ENCODE measurements at regions not wholly inside any gene's neighbourhood (a gene's known extent, or its start where the extent isn't known, plus 50 kb on each side); places are given as distances from the start of the nearest gene placed in this dataset.
A peak's percentile ranks its signal among the peaks of the same experiment; 100 is the strongest.
"Not testable (repeated sequence)": the region's sequence is repeated elsewhere in the genome, so short reads cannot be mapped to it uniquely, and the experiment has no call there.

DNA sequence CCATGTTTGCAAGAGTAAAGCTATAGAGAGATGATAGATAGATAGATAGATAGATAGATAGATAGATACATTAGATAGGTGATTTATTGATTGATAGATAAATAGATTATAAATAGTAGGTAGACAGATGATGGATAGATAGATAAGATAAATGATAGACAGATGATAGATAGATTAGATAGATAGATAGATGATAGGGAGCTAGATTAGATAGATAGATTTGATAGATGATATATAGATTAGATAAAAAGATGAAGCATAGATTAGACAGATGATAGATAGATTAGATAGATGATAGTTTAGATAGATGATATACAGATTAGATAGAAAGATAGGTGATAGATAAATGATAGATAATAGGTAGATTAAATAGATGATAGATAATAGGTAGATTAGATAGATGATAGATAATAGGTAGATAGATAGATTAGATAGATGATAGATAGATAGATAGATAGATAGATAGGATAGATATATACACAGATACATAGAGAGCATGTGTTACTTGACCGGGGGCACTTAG, 243.3 kb upstream of the FOXK1 start:
- no peak for DNase-seq

DNA sequence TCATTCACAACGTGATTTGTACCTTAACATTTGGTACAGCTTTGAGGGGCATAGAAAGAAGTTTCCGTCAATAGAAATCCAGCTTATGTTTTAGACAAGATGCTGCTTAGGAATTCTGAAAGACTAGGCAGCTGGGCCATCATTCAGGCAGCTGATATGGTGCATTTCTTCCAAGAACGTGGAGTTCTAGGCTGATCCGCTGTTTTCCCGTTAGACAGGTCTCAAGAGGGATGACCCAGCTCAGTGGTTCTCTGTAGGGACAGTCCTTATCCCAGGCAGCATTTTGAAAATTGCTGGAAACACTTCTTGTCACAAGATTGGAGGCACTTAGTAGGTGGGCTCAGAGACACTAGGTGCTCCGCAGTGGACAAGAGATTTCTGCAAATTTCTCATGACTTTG, 242.7 kb upstream of the FOXK1 start:
- no peak for DNase-seq

DNA sequence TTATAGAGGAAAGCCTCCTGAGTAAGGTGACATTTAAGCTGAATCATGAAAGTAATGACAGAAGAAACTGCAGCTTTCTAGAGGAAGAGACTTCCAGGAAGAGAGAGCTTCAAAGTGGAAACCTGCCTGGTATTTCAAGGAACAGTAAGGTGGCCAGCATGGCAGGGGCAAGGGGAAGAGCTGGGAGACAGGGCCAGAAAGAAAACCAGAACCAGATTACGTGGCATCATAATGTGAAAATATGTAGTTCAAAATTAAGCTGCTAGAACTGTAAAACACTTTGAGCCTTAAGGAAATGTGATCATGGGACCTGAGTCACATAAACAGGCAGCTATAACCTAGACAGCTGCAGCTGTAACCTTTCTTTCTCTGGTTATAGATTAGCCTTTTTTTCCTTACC, 238.0 kb upstream of the FOXK1 start:
- no peak for DNase-seq

DNA sequence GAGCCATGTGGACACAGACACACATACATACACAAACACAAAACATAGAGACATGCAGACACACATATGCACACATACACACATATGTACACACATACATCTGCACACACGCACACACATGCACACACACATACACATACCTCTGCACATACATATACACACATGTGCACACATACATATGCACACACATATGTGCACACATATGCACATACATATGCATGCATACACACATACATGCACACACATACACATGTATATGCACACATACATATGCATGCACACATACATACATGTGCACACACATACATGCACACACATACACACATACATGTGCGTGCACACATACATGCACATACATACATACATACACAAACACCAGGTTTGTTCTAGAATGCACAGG, 236.3 kb upstream of the FOXK1 start:
- DNase-seq, result no peak

DNA sequence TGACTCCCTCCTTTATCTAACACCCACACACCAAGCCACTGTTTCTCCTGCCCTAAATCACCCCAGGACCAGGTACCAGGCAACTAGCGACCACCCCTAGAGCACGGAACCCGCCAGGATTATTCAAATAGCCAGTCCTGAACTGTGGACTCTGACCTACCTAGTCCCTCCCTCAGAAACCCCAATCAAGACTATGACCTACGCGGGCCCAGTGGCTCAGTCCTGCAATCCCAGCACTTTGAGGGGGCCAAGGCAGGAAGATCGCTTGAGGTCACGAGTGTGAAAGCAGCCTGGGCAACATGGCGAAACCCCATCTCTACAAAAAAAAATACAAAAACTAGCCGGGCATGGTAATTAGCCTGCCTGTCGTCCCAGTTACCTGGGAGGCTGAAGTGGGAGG, 232.8 kb upstream of the FOXK1 start:
- DNase-seq, result no peak

DNA sequence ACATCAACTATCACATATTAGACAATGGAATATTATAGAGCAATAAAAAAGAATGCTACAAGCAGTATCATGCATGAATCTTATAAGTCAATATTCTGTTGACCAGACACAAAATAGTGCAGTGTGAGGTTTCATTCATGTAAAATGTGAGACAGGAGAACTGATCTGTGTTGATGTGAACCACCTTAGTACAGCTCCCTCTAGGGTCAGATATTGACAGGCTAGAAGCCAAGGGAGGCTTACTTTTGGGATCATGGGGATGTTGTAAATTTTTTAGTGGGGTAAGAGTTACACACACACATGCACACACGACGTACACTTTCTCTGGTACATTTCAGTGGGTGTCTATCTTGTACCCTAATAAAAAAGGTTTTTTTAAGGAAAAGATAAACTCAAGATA, 231.6 kb upstream of the FOXK1 start:
- no peak for DNase-seq

DNA sequence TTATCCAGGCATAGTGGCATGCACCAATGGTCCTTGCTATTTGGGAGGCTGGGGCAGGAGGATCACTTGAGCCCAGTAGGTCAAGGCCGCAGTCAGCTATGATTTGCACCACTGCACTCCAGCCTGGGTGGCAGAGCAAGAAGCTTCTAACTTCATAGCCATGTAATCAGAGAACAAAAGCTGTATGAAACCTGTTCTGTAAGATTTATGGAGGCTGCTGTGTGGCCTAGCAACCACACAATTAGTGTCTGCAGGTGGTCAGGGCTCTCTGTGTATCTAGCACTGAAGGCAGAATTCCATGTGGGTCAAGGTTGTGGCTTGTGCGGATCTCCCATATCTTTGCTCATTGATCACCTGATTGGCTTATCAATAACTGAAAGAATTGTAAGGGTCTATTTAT, 221.5 kb upstream of the FOXK1 start:
- no peak for DNase-seq

DNA sequence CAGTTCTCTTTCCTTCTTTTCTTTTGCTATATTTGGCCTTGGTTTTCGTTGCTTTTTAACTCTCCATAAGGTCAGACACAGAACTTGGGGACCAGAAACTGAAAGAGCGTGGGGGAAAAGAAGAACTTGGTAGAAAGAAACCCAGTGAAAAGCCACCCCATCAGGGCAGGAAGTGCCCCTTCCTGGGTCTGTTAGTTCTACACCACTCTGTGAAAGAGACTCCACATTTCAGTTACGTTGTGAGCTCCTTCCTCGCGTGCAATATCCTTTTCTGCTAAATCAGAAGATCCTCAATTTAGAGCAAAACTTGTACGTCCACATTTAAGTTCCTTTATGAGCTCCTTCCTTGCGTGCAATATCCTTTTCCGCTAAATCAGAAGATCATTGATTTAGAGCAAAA, 220.6 kb upstream of the FOXK1 start:
- no peak for DNase-seq

DNA sequence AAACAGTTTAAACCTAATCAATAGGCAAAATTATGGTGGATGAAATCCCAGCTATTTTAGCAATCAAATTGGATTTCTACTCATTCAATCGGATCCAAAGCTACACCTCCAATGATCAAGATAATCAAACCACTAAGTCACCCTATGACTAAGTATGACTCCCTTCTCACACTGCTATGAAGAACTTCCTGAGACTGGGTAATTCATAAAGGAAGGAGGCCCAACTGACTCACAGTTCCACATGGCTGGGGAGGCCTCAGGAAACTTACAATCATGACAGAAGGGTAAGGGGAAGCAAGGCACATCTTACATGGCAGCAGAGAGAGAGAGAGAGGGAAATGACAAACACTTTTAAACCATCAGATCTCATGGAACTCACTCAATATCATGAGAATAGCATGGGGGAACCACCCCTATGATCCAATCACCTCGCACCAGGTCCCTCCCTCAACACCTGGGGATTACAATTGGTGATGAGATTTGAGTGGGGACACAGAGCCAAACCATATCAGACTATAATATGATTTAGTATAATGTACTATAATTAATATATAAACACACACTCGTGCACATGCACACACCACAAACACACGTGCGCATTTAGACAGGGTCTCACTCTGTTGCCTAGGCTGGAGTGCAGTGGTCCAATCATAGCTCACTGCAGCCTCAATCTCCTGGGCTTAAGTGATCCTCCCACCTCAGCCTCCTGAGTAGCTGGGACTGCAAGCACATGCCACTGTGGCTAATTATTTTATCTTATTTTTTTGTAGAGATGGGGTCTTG, 213.6 kb upstream of the FOXK1 start:
- no peak for DNase-seq

DNA sequence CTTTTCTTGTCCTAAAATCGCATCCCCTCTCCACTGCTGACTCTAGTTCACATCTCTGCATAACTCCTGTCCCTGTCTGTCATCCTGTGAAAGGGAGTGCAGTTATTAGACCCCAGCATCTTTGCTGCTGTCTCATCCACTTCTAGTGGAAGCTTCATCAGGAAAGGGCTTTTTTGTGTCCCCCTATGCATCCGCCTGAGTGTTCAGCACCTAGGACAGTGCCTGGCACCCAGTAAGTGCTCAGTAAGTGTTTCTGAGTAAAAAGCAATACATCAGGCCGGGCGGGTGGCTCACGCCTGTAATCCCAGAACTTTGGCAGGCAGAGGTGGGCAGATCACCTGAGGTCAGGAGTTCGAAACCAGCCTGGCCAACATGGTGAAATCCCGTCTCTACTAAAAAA, 211.8 kb upstream of the FOXK1 start:
- DNase-seq, result no peak

DNA sequence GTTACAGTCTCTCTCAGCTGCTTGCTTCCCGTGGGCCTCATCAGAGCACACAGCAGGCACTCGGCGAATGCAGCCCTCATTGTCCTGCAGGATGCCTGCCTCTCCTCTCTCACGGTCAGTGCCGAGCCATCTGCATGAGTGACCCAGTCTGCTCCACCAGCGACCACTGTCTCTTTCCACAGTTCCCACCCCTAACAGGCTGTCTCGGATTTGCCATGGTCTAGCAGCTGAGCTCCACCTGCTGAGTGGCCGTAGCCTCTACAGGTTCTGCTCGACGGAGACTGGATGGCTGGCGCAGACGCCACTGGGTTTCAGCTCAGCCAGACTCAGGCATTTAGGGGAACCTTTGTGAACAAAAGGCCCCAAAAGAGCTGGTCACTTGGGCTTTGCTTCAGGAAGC, 209.4 kb upstream of the FOXK1 start:
- no peak for DNase-seq

DNA sequence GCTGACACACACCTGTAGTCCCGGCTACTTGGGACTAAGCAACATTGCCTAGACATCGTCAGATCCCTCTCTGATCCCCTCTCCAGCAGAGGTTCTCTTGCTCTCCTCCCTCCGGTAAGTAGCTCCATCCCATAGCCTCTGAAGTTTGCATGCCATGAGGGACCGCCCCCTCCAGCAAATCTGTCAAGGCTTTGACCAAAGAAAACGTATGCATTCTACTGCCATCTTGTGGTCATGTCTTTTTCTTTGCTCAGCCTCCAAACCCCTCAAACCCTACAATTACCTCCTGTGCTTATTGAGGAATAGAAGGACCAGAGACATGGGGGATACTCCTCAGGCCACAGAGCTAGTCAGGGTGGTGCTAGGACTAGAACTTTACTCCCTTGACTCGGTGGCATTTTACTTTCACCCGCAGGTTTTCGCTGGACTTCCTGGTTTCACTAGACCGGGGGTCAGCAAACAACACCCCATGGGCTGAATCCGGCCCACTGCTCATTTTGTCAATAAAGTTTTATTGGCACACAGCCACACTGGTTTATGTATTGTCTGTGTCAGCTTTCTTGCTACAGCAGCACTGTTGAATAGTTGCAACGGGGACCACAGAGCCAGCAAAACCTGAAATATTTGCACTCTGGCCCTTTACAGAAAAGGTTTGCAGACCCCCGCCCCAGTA, 202.6 kb upstream of the FOXK1 start:
- peak; percentile 2 to 3 for DNase-seq

DNA sequence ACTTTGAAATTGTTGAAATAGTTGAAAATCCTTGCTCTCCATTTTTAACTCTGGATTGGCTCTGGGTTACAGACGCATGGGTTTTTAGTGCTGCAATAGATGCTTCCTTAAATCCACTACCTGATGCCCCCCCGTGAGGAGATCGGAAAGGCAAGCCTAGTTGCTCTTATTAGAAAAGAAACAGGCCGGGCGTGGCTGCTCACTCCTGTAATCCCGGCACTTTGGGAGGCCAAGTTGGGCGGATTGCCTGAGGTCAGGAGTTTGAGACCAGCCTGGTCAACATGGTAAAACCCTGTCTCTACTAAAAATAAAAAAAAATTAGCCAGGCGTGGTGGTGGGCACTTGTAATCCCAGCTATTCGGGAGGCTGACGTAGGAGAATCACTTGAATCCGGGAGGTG, 202.0 kb upstream of the FOXK1 start:
- DNase-seq, result not testable (repeated sequence)

DNA sequence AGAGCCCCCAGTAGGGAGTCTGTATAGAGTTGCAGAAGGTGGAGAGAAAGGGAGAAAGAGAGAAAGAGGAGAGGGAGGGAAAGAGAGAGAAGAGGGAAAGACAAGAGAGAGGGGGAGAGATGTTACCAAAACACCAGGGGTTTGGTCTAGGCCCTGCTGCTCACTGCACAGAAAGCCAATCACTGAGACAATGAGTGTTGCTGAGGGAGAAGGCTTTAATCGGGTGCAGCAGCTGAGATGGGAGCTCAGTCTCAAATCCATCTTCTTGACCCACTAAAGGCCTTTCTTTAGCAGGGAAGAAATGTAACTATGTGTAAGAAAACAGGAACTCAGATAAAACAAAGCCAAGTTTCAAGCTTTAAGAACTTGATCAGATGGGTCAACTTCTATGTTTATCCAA, 198.2 kb upstream of the FOXK1 start:
- DNase-seq, result no peak

DNA sequence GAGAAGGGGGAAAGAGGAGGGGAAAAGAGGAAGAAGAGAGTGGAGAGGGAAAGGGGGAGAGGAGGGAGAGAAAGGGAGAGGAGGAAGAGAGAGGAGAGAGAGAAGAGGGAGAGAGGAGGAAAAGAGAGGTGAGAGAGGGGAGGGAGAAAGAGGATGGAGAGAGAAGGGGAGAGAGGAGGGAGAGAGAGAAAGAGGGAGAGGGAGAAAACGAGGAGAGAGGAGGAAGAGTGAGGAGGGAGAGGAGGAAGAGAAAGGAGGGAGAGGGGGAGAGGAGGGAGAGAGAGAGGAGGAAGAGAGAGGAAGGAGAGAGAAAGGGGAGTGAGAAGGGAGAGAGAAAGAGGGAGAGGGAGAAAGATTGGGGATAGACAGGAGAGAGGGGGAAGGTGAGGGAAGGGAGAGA, 197.6 kb upstream of the FOXK1 start:
- no peak for DNase-seq

DNA sequence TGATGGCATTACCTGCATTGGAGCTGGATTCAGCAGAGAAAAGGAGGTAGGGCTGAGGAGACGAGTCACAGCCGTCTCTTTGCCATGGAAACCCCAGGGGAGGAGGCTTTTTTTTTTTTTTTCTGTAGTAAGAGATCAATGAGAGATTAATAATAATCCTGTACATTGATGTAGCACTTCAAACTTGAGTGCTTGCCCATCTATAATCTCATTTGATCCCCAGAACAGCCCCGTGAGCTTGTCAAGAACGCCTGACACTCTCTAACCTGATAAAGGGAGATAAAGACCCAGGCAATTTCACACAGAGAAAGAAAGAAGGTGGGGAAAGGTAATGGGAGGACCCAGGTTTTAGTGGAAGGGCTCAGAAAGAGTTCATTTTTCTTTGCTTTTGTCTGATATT, 195.2 kb upstream of the FOXK1 start:
- DNase-seq, result no peak

DNA sequence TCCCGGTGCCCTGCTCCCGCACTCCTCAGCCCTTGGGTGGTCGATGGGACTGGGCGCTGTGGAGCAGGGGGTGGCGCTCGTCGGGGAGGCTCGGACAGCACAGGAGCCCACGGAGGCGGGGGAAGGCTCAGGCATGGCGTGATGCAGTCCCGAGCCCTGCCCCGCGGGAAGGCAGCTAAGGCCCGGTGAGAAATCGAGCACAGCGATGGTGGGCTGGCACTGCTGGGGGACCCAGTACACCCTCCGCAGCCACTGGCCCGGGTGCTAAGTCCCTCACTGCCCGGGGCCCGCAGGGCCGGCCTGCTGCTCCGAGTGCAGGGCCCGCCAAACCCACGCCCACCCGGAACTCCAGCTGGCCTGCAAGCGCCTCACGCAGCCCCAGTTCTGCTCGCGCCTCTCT, 185.2 kb upstream of the FOXK1 start:
- DNase-seq, result not testable (repeated sequence)

DNA sequence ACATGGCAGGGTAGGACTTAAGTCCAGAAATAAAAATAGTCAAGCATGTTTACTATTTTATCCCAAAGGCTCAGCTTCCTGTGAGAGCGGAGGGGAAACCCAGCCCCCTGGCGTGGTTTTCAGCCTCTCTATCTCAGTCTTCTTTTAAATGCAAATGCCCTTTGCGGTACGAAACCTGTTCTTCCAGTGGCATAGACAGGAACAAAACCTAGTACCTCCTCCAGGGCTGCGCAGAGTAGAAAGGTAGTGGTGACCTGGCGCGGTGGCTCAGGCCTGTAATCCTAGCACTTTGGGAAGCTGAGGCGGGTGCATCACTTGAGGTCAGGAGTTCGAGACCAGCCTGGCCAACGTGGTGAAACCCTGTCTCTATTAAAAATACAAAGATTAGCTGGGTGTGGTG, 181.3 kb upstream of the FOXK1 start:
- no peak for DNase-seq

DNA sequence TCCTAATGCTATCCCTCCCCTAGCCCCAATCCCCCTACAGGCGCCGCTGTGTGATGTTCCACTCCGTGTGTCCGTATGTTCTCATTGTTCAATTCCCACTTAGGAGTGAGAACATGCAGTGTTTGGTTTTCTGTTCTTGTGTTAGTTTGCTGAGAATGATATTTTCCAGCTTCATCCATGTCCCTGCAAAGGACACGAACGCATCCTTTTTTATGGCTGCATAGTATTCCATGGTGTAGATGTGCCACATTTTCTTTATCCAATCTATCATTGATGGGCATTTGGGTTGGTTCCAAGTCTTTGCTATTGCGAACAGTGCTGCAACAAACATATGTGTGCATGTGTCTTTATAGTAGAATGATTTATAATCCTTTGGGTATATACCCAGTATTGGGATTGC, 174.2 kb upstream of the FOXK1 start:
- DNase-seq, result not testable (repeated sequence)

DNA sequence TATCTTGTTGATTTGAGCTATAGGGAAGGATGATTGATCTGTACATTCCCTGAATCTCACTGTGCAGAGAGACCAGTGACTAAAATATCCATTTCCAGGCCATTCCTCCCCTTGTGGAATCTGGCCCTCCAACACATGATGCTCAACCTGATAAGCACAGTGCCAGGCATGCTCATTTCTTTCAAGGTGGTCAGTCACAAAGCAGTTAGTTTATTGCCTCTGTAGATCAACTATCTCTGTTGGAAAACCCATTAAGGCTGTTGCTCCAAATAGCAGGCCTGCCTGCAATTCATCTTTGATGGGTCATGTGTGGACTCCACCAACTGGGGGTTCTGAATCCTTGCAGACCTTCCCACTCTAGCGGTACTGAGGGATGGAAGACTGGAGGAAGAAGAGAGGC, 168.6 kb upstream of the FOXK1 start:
- DNase-seq, result no peak

DNA sequence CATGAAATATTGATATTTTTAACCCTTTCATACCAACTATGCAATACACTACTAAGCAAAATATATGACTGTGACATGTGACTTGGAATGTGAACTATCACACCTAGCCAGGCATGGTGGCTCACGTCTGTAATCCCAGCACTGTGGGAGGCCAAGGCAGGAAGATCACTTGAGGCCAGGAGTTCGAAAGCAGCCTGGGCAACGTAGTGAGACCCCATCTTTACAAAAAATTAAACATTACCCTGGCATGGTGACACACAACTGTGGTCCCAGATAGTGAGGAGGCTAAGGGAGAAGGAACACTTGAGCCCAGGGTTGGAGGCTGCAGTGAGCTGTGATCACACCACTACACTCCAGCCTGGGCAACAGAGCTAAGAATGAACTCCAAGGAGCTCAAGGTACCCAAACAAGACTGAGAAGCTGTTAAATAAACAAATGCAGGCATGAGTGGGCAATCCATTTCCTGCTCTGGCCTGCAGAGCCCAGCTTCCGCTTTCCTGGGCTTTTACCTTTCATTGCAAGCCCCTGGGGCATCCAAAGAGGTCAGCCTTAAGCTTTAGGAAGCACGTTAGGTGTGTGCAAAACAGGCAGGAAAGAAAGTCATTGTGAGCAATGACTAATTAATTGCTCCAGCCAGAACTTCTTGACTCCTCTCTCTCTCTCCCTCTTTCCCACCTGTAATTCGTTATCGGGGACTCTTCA, 162.1 kb upstream of the FOXK1 start:
- no peak for DNase-seq

DNA sequence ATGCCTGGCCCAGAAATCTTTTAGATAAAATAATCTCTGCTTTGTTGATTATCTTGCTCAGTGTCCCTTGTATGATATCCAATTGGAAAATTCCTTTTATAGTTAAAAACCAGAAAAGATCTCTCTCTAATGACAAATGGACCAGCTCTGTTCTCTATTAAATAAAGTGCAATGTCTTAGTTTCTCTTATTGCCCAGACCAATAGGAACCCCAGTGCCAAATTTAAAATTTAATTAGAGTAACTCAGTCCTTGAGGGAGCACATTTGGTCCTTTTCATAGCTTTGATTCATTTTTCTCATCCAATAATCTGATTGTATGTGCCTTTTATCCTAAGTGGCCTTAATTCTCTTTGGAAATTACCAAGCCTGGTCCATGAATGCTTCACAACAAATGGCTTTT, 158.9 kb upstream of the FOXK1 start:
- DNase-seq, result no peak

DNA sequence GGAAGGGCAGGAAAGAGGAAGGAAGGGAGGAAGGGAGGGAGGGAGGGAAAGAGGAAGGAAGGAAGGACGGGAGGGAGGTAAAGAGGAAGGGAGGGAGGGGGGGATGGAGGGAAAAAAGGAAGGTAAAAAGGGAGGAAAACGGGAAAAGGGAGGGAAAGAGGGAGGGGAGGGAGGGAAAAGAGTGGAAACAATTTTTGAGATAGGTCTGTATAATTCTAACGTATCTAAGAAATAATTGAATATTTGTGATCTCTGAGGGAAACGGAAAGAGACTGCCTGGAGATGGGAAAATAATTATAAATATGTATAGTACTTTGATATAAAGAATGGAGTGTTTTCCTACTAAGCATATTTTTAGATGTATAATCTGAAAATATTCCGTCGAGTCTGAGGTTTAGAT, 158.2 kb upstream of the FOXK1 start:
- DNase-seq, result no peak

DNA sequence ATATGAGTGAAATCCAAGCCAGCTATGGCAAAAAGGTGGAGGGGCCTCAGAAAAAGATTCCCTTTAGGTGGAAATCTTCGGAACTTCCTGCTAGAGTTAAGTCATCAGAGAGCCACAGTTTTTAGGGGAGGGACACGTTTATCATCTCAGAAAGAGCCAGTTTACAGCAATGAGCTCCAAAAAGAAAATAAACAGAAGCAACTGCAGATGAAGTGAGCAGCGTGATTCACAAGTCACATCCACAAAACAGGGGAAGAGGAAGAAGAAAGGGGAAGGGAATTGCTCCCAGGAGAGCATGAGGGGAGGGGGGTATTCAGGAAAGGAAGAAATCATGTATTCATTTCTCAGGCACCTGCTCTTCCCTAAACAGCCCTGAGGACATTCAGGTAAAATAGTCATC, 156.2 kb upstream of the FOXK1 start:
- no peak for DNase-seq

All from stimulated activated CD4-positive, alpha-beta T cell treated with anti-CD3 and anti-CD28 coated beads, Interleukin-2, amount 100 ng/mL, for 48 hours (primary cell).